GM18907 (cell line): ENCODE measurements at regions not wholly inside any gene's neighbourhood (a gene's known extent, or its start where the extent isn't known, plus 50 kb on each side); places are given as distances from the start of the nearest gene placed in this dataset.

Experiments
- ATAC-seq: cut with Tn5 transposase; IDR thresholded peaks from one replicate; pipeline ENCODE4 v1.9.1; 2021; ENCODE audit warnings: mild to moderate bottlenecking, moderate library complexity; ENCODE audit not compliant: unreplicated experiment

- ATAC-seq, result no peak
These were observed 190.5 kb upstream of the NRP1 start for GRCh38 chr10:33524966-33525365.

- ATAC-seq, result no peak
These were observed 189.6 kb upstream of the NRP1 start for GRCh38 chr10:33524041-33524440.

DNA sequence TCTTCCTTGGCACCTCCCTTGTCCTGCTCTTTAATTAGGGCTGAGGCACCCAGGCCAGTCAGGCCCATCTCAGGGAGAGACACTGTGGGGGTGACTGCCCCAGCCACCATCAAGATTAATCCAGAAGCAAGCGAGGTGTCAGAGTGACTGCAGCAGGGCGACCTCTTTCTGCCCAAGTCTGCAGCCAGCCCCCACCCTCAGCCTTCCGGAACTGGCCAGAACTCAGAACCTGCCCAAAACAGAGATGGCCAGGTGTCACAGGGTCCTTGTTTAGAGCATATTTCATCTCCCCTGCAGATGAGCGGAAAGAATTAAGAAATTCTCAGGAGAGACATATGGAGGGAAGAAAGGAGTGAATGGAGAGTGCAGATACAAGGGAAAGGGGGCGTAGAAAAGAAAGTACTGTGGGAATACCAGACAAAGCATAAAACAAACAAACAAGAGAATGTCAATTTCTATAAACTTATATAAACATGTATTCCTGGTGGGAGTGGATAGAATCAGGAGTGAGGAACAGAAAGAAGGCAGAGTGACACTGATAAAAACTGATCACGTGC is 188.8 kb upstream of the NRP1 start:
- no peak for ATAC-seq

- ATAC-seq, result no peak
These were observed 187.4 kb upstream of the NRP1 start for GRCh38 chr10:33521904-33522303.

DNA sequence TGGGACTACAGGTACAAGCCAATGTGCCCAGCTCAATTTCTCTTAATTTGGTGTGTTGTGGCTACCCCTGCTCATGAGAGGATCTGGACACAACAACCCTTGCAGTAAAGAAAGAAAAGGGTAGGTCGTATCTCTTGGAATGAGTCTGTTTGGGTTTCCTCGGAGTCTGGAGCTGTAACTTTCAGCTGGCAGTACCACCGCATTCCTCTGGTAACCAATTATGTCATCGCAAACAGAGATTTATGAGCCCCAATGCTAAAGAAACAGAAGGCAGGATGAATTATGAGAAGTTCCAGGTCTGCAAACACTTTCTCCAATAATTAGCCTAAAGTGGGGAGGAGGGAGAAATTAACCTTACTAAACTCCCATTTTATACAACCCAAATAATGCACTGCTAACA is 186.6 kb upstream of the NRP1 start:
- ATAC-seq, result no peak

GRCh38 chr10:33520223-33520622 is 185.8 kb upstream of the NRP1 start:
- no peak for ATAC-seq

DNA sequence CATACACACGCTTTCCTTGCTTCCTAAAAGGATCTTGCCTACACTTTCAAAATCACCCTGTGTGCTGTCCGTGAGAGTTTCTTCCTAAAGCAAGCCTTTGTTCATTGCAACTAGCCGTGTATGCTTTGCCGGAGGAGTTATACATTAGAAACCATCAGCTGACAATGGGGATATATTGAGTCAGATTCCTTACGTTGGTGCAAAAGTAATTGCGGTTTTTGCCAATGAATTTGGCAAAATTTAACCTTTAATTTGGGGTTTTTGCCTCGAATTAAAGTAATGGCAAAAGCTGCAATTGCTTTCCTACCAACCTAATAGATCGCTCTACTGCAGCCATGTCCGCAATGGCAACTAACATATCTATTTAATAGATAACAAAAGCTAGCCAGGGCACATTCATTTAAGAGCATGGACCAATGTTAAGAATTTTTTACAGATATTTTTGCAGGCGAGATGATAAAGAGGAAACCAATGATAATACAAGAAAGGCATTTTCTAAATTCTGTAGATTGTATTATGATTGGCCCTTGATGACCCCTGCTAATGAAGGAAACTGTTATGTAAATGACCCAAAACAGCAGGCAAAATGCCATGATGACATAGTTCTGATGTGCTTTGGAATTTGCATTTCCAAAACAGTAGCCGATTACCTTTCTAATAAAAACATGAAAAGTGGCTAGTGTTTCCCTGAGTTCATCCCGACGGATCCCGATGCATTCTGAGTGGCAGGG is 184.8 kb upstream of the NRP1 start:
- no peak for ATAC-seq

DNA sequence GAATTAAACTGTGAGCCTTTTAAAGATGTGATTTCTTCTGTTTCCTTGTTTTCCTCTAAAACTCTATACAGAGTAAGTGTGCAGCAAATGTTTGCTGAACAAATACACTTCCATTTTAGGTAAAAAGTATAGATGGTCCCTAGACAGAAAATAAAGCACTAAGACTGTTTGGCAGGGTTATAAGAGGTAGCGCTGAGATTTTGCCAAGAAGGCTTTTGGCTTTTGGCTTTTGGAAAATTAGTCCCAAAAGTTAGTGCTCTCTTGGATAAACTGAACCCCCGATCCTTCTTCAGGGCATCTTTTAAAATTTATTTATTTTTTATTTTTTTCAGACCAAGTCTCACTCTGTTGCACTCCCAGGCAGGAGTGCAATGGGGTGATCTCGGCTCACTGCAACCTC is 175.7 kb upstream of the NRP1 start:
- no peak for ATAC-seq

DNA sequence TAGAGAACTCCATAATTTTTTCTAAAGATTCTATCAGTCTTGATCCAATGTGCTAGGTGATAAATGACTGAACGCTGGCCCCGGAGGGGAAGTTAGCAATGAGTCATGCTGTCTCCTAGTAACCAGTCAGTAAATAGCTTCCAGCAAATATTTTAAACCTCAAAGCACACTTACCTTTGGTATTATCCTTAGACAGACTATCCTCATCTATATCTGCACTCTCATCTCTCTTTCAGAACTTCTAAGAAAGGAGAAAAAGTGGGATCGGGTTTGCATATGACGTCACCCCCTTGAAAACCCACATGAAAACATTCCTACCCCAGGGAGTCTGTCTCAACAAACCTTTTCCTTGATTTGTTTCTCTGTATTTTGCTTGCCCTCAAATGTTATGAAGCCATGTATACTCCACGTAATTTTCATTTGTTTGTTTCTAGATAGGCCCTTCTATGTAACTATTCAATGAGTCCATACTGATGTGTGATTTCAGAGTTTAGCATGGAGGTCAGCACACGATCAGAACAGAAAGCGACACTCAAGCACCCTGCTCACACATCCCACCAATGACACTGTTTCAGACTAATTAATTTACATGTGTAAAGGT is 174.9 kb upstream of the NRP1 start:
- ATAC-seq, result peak; percentile 86

- ATAC-seq, result no peak
These were observed 173.4 kb upstream of the NRP1 start for GRCh38 chr10:33507662-33508425.

DNA sequence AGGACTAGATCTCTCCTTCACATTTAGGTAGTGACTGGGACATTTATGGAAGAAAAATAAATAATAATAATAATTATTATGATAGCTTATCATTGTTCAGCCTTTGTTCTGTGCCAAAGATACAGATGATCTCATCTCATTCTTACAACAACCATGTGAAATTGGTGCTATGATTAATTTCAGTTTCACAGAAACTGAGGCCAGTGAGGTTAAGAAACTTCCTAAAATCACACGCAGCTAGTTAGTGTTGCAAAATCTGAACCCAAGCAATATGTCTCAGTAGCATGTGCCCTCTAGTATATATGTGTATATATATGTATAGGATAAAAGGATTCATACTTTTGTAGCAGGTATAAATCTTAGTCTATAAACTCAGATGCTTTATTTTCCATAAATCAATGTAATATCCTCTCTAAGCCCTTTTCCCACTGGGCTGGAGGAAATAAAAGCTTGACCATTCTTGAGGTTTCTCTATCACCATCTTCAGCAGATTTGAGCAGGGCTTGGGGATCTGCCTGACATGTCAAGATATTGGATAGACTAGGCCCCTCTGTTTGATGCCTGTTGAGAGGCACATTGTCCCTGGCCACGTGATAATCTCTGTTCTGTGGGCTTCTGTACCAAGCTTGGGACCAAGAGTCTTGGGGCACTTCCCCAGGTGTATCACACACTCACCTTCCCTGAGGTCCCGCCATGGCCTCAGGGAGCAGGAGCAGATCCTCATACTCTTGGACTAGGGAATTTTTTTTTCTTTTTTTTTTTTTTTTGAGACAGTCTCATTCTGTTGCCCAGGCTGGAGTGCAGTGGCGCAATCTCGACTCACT is 172.6 kb upstream of the NRP1 start:
- peak; percentile 88 for ATAC-seq

DNA sequence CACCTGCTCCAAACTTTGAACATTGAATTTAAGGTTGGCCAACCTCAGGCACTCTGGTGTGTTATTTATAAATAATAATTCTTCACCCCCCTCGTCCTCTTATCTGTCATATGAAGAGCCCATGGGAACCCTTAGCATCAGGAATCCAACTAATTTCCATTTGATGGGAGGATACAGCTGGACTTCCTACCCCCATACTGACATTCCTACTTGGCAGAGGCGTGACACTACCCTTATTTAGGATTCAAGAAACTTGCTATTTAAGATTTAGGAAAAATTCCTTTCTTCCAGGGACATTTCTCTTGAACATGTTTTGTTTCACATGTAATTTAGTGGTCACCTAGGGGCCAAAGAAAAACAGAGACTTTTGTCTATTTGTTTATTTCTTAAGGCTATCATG is 171.9 kb upstream of the NRP1 start:
- peak; percentile 3 for ATAC-seq

- ATAC-seq, result no peak
These were observed 166.7 kb upstream of the NRP1 start for GRCh38 chr10:33501161-33501560.

GRCh38 chr10:33498391-33498891 is 164.0 kb upstream of the NRP1 start:
- no peak for ATAC-seq

DNA sequence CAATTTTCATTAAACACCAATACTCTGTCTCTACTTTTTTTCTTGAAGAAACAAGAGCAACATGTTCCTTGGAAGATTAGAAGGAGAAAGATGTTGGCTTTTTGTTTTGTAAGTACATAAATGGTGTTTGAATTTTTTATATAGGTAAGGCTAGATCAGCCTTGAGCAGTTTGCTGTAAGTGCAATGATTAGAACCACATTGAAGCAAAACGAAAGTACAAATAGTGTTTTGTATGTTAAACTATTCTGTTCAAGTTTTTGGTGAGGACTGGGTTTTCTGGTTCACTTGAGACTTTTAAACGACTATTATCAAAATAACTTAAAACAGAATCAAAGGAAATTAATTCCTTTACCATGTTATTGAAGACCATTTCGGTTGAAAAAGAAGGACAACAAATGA is 162.9 kb upstream of the NRP1 start:
- no peak for ATAC-seq

DNA sequence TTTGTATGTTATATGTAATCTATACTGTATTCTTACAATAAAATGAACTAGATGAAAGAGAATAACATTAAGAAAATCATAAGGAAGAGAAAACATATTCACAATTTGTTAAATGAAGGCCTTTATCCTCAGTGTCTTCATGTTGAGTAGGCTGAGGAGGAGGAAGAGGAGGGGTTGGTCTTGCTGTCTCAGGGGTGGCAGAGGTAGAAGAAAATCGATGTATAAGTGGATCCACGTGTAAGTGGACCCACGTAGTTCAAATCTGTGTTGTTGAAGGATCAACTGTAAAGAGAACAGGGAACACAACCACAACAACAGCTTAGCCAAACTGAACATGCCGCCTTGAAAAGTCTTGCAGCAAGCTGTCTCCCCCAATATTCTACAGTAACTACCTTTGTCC is 161.6 kb upstream of the NRP1 start:
- no peak for ATAC-seq

GRCh38 chr10:33494694-33495265 is 160.3 kb upstream of the NRP1 start:
- no peak for ATAC-seq

GRCh38 chr10:33493978-33494377 is 159.5 kb upstream of the NRP1 start:
- no peak for ATAC-seq

DNA sequence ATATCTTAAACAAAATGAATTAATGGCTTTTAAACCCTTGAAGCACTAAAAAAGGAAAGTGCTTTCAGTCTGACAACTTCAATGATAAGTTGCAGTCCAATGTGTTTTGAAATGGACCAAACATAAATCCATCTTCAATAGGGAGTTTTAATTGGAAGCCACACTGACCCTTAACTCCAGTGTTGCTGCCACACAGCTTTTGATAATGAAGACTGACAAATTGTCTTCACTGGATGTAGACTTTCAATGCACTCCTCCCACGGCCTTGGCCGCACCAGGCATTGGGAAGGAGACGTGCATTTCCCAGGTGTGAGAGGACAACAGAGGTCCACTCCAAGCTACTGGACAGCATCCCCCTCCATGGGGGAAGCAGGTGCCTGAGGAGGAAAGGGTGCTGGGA is 159.0 kb upstream of the NRP1 start:
- ATAC-seq, result no peak

DNA sequence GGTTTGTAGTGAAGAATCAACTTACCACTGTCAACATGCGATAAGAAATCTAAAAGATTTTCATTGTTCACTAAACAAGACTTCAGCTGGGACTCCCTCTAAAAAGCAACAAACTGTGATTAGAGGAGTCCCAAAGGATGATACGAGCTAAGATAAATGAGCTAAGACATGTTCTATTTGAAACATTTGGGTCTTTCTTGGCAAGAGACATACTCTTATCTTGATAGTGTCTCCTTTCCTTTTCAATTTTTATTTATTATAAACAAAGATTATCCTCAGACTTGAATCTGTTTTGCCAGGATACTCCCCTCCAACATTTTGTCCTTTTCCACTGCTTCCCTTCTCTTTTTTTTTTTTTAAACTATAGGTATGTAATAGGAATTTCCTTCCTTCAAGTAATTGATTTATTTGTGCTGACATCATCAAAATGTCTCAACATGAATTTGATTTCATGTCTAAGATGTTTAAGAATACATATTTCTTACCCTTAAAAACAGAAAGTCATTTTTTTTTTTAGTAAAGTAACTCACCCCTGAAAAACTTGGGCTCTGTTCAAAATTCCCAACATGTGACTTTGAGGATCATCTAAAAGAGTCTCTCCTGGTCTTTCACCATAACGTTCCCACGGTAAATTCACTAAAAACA is 158.4 kb upstream of the NRP1 start:
- no peak for ATAC-seq
